Posterior cingulate gyrus (tissue), 11 donors: ENCODE measurements at regions not wholly inside any gene's neighbourhood (a gene's known extent, or its start where the extent isn't known, plus 50 kb on each side); places are given as distances from the start of the nearest gene placed in this dataset.

ENCODE experiments used
- DNase-seq, 10 donors: peaks; one replicate each; pipeline versions ENCODE4 v3.0.0 to v3.0.0-alpha.2; 2020 to 2021; ENCODE audit warnings: mixed read lengths in 3 of 10
- intact Hi-C: fragments of 100-400 bp; cut with DNase I; formaldehyde crosslinking; loops from one replicate; pipeline ENCODE4 v1.15.1; 2023

- intact Hi-C loops = no loop called here
- no peak for DNase-seq
These were observed 480.9 kb downstream of the TXNL1 start for GRCh38 chr18:56157541-56157940.

- no peak for DNase-seq
These were observed 485.7 kb downstream of the TXNL1 start for GRCh38 chr18:56152551-56153310.

GRCh38 chr18:56148373-56148772 is 490.0 kb downstream of the TXNL1 start:
- DNase-seq = no peak
- intact Hi-C loops = no loop called here

More at GRCh38 chr18:56152551-56153310, 485.7 kb downstream of the TXNL1 start:
- intact Hi-C loops = no loop called here

GRCh38 chr18:56146565-56146964 is 491.8 kb downstream of the TXNL1 start:
- intact Hi-C loops = no loop called here
- no peak for DNase-seq

- no peak for DNase-seq
- intact Hi-C loops = no loop called here
These were observed 496.4 kb downstream of the TXNL1 start for GRCh38 chr18:56142001-56142400.

- DNase-seq = peak; percentile 13 to 81 (median 41)
- intact Hi-C loops = no loop called here
These were observed 498.6 kb downstream of the TXNL1 start for GRCh38 chr18:56139792-56140254.

GRCh38 chr18:56139372-56139771 is 499.0 kb downstream of the TXNL1 start:
- no peak for DNase-seq
- intact Hi-C loops = no loop called here

GRCh38 chr18:56136105-56136504 is 502.3 kb downstream of the TXNL1 start:
- intact Hi-C loops = no loop called here
- DNase-seq = no peak

- intact Hi-C loops = no loop called here
- no peak for DNase-seq
These were observed 507.9 kb downstream of the TXNL1 start for GRCh38 chr18:56130481-56130880.

GRCh38 chr18:56128153-56128791 is 510.1 kb downstream of the TXNL1 start:
- intact Hi-C loops = no loop called here
- DNase-seq = no peak

GRCh38 chr18:56127322-56128099 is 510.9 kb downstream of the TXNL1 start:
- DNase-seq = no peak
- intact Hi-C loops = no loop called here

- intact Hi-C loops = no loop called here
- no peak for DNase-seq
These were observed 514.2 kb downstream of the TXNL1 start for GRCh38 chr18:56124186-56124585.

- intact Hi-C loops = no loop called here
- no peak for DNase-seq
These were observed 516.7 kb downstream of the TXNL1 start for GRCh38 chr18:56121669-56122068.

- DNase-seq = no peak
- intact Hi-C loops = no loop called here
These were observed 517.6 kb downstream of the TXNL1 start for GRCh38 chr18:56120782-56121181.

- DNase-seq = no peak
- intact Hi-C loops = no loop called here
These were observed 518.7 kb downstream of the TXNL1 start for GRCh38 chr18:56119681-56120080.

- DNase-seq = no peak
- intact Hi-C loops = no loop called here
These were observed 520.0 kb downstream of the TXNL1 start for GRCh38 chr18:56118422-56118821.

GRCh38 chr18:56115071-56116015 is 523.0 kb downstream of the TXNL1 start:
- intact Hi-C loops = no loop called here
- DNase-seq = no peak

GRCh38 chr18:56112984-56113383 is 525.0 kb upstream of the TCF4 start:
- DNase-seq = no peak
- intact Hi-C loops = no loop called here

- intact Hi-C loops = no loop called here
- DNase-seq = no peak
These were observed 524.2 kb upstream of the TCF4 start for GRCh38 chr18:56112013-56112749.

- no peak for DNase-seq
- intact Hi-C loops = no loop called here
These were observed 521.8 kb upstream of the TCF4 start for GRCh38 chr18:56109757-56110156.
